Astrocyte (in vitro differentiated cells and primary cell): ENCODE measurements at regions not wholly inside any gene's neighbourhood (a gene's known extent, or its start where the extent isn't known, plus 50 kb on each side); places are given as distances from the start of the nearest gene placed in this dataset.

Source experiments
- DNase-seq: peaks from one replicate; pipeline ENCODE4 v3.0.0-alpha.2; 2010; ENCODE audit warnings: low read depth
- FAIRE-seq: peaks from 2 replicates; lab custom pipeline; 2011; peaks lifted over from hg19 to GRCh38; lab: Jason Lieb, UNC
- H2AFZ ChIP-seq: 2 replicates; pipeline ENCODE4 v1.6.0; 2012; ENCODE audit warnings: low read depth, low read length, inconsistent platforms
- H3K27ac ChIP-seq: 2 replicates; pipeline ENCODE4 v1.5.1; 2011; ENCODE audit warnings: low read depth, low read length, inconsistent platforms
- H3K27me3 ChIP-seq: 2 replicates; pipeline ENCODE4 v1.6.0; 2011; ENCODE audit warnings: low read length, inconsistent platforms; ENCODE audit not compliant: insufficient read depth
- H3K36me3 ChIP-seq: 2 replicates; pipeline ENCODE4 v1.5.1; 2011; ENCODE audit warnings: low read length, inconsistent platforms; ENCODE audit not compliant: insufficient read depth
- H3K4me1 ChIP-seq: 2 replicates; pipeline ENCODE4 v1.5.1; 2011; ENCODE audit warnings: low read length, inconsistent platforms; ENCODE audit not compliant: insufficient read depth
- H3K4me2 ChIP-seq: 2 replicates; pipeline ENCODE4 v1.6.0; 2012; ENCODE audit warnings: low read length, inconsistent platforms
- H3K4me3 ChIP-seq: 2 replicates; pipeline ENCODE4 v1.5.1; 2011; ENCODE audit warnings: low read depth, mild to moderate bottlenecking, low read length, inconsistent platforms; ENCODE audit not compliant: insufficient read depth
- H3K79me2 ChIP-seq: 2 replicates; pipeline ENCODE4 v1.6.0; 2012; ENCODE audit warnings: mild to moderate bottlenecking, low read length, inconsistent platforms; ENCODE audit not compliant: insufficient read depth
- H3K9ac ChIP-seq: 2 replicates; pipeline ENCODE4 v1.6.0; 2012; ENCODE audit warnings: mild to moderate bottlenecking, low read length, inconsistent platforms
- H3K9me3 ChIP-seq: 2 replicates; pipeline ENCODE4 v1.5.1; 2012; ENCODE audit warnings: low read depth, mild to moderate bottlenecking, low read length, inconsistent platforms; ENCODE audit not compliant: insufficient read depth
- H4K20me1 ChIP-seq: 2 replicates; pipeline ENCODE4 v1.6.0; 2012; ENCODE audit warnings: low read length, inconsistent platforms; ENCODE audit not compliant: insufficient read depth
- H3K27ac Mint-ChIP-seq: one replicate; pipeline ENCODE4 v1.8.0; 2021; ENCODE audit warnings: mild to moderate bottlenecking, mixed read lengths; ENCODE audit not compliant: unreplicated experiment
- H3K27me3 Mint-ChIP-seq: one replicate; pipeline ENCODE4 v1.8.0; 2021; ENCODE audit warnings: low read depth, mixed read lengths; ENCODE audit not compliant: unreplicated experiment
- H3K36me3 Mint-ChIP-seq: one replicate; pipeline ENCODE4 v1.8.0; 2021; ENCODE audit warnings: low read depth, mixed read lengths; ENCODE audit not compliant: unreplicated experiment
- H3K4me1 Mint-ChIP-seq: one replicate; pipeline ENCODE4 v1.8.0; 2021; ENCODE audit warnings: low read depth, mixed read lengths; ENCODE audit not compliant: unreplicated experiment
- H3K4me3 Mint-ChIP-seq: one replicate; pipeline ENCODE4 v1.8.0; 2021; ENCODE audit warnings: mild to moderate bottlenecking, moderate library complexity, mixed read lengths; ENCODE audit not compliant: unreplicated experiment
- H3K9me3 Mint-ChIP-seq: one replicate; pipeline ENCODE4 v1.8.0; 2021; ENCODE audit warnings: mild to moderate bottlenecking, mixed read lengths; ENCODE audit not compliant: unreplicated experiment
- EZH2 ChIP-seq: IDR thresholded peaks from 2 replicates; pipeline ENCODE4 v1.6.1; 2012; ENCODE audit warnings: mild to moderate bottlenecking, low read length, inconsistent platforms; ENCODE audit not compliant: insufficient read depth
- TF ChIP-seq, protein P1 (sequence below): IDR thresholded peaks from 2 replicates; pipeline ENCODE4 v1.5.1; 2011; ENCODE audit warnings: low read depth, mild to moderate bottlenecking, inconsistent platforms, low read length, moderate library complexity; ENCODE audit not compliant: insufficient read depth

DNA sequence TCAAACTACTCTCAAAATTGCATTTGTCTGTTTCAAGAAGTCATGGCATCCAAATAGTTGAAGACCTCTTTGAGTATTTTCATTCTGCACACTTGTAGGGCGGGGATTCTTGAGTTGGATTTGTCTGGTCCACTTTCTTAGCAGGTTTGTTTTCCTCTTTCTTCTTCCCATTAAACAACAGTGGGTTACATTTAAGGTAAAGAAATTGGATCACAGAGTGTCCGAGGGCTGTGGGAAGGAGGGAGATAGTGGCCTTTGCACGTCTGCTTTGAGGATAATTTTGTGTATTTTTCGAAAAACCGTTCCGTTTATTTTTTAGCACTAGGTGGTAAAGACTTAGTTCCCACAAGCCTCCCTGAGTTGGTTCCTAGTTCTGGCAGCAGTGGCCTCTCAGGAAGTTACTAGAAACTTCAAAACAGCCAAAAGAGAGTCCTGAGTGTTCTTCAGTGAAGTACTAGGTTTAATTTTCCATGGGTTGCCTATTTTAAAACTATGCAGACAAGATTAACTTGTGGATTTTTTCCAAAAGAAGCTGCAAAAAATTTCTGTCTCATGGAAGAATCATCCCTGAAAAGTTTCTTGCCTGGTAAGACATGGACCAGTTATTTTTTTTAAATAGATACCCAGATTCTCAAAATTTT is 107.9 kb downstream of the CDC42EP3 start:
- Histone ChIP-seq H3K27me3 (no peaks in the 10 kb centered on the region), H3K9me3 (no peaks in the 10 kb centered on the region), H4K20me1 (no peaks in the 10 kb centered on the region), H3K4me1 (peaks cover 44% of the 10 kb centered on the region), H3K4me3 (no peak overlapping the region), H3K36me3 (no peaks in the 10 kb centered on the region), H2AFZ (no peak overlapping the region), H3K9ac (no peak overlapping the region), H3K27ac (peak overlapping the region; percentile 93), H3K79me2 (no peaks in the 10 kb centered on the region), H3K4me2 (no peak overlapping the region)
- FAIRE-seq (no peak), DNase-seq (no peak)
- Mint-ChIP-seq H3K4me1 (peaks cover 37% of the 10 kb centered on the region), H3K9me3 (peaks cover 3% of the 10 kb centered on the region), H3K36me3 (peaks cover 3% of the 10 kb centered on the region), H3K4me3 (no peak overlapping the region), H3K27me3 (no peaks in the 10 kb centered on the region), H3K27ac (peak overlapping the region; percentile 73)
- TF ChIP-seq EZH2 = no peak
- TF ChIP-seq, protein P1, sequence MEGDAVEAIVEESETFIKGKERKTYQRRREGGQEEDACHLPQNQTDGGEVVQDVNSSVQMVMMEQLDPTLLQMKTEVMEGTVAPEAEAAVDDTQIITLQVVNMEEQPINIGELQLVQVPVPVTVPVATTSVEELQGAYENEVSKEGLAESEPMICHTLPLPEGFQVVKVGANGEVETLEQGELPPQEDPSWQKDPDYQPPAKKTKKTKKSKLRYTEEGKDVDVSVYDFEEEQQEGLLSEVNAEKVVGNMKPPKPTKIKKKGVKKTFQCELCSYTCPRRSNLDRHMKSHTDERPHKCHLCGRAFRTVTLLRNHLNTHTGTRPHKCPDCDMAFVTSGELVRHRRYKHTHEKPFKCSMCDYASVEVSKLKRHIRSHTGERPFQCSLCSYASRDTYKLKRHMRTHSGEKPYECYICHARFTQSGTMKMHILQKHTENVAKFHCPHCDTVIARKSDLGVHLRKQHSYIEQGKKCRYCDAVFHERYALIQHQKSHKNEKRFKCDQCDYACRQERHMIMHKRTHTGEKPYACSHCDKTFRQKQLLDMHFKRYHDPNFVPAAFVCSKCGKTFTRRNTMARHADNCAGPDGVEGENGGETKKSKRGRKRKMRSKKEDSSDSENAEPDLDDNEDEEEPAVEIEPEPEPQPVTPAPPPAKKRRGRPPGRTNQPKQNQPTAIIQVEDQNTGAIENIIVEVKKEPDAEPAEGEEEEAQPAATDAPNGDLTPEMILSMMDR = no peak

DNA sequence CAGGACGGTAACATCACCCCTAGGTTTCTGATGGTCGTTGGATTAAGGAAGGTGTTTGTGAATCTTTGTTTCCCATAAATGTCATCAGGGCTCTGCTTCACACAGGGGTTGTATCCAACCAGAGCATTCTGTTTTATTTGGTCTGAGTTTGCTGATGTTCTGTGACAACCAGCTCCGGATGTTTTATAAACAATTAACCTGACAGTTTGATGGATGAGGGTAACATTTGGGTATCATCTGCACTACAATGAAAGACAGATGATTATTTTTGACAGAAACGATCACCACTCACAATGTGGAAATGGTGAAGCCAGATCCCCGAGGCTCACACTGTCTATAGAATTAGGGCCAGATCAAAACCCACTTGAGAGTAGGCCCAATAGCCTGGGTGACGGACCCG is 107.1 kb downstream of the CDC42EP3 start:
- Histone ChIP-seq H3K9me3 (no peaks in the 10 kb centered on the region), H3K4me1 (peaks cover 48% of the 10 kb centered on the region), H2AFZ (no peak overlapping the region), H3K27me3 (no peaks in the 10 kb centered on the region), H3K27ac (no peak overlapping the region), H3K9ac (no peak overlapping the region), H3K4me2 (no peak overlapping the region), H3K36me3 (no peaks in the 10 kb centered on the region), H3K4me3 (no peak overlapping the region), H4K20me1 (no peaks in the 10 kb centered on the region), H3K79me2 (no peaks in the 10 kb centered on the region)
- peaks cover 43% of the 10 kb centered on the region for H3K4me1 Mint-ChIP-seq
- no peak overlapping the region for H3K4me3 Mint-ChIP-seq
- peaks cover 3% of the 10 kb centered on the region for H3K36me3 Mint-ChIP-seq
- no peak overlapping the region for H3K27ac Mint-ChIP-seq
- H3K27me3 Mint-ChIP-seq = no peaks in the 10 kb centered on the region
- TF ChIP-seq, protein P1 = no peak
- TF ChIP-seq EZH2 = no peak
- DNase-seq = no peak
- FAIRE-seq = no peak
- H3K9me3 Mint-ChIP-seq = peaks cover 7% of the 10 kb centered on the region

DNA sequence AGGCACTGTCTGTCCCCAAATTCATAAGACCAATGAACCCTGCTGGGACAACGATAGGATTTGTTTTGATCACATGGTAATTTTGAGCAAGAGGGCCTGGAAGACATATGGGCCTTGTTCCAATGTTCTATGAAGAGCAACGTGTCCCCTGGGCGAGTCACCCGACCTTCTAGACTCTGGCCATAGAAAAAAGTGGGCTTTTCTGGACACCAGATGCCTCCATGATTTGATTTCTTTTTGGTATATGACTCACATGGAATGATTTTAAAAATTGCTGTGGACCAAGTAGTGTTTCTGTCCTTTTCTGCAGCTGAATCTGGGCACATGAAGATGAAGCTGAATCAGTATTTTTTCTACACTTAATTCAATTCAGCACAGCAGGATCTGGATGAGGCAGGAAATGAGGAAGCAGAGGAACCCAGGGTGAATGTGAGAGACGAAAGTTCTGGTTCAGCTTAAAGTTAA is 104.9 kb downstream of the CDC42EP3 start:
- Histone ChIP-seq H3K9ac (peak overlapping the region; percentile 11), H3K4me3 (no peak overlapping the region), H3K27me3 (no peaks in the 10 kb centered on the region), H3K4me1 (peaks cover 60% of the 10 kb centered on the region), H3K9me3 (no peaks in the 10 kb centered on the region), H3K4me2 (peak overlapping the region; percentile 36), H4K20me1 (no peaks in the 10 kb centered on the region), H2AFZ (peak overlapping the region; percentile 21), H3K27ac (peak overlapping the region; percentile 72), H3K79me2 (no peaks in the 10 kb centered on the region), H3K36me3 (no peaks in the 10 kb centered on the region)
- DNase-seq (peak; percentile 70), FAIRE-seq (peak; percentile 49)
- Mint-ChIP-seq H3K27me3 (no peaks in the 10 kb centered on the region), H3K4me1 (peaks cover 50% of the 10 kb centered on the region), H3K27ac (peak overlapping the region; percentile 1), H3K36me3 (peaks cover 3% of the 10 kb centered on the region), H3K9me3 (peaks cover 7% of the 10 kb centered on the region), H3K4me3 (no peak overlapping the region)
- TF ChIP-seq EZH2 = no peak
- TF ChIP-seq, protein P1 = no peak
